ENCODE measurements at regions not wholly inside any gene's neighbourhood (a gene's known extent, or its start where the extent isn't known, plus 50 kb on each side); places are given as distances from the start of the nearest gene placed in this dataset.
"Not testable (repeated sequence)": the region's sequence is repeated elsewhere in the genome, so short reads cannot be mapped to it uniquely, and the experiment has no call there.

DNA sequence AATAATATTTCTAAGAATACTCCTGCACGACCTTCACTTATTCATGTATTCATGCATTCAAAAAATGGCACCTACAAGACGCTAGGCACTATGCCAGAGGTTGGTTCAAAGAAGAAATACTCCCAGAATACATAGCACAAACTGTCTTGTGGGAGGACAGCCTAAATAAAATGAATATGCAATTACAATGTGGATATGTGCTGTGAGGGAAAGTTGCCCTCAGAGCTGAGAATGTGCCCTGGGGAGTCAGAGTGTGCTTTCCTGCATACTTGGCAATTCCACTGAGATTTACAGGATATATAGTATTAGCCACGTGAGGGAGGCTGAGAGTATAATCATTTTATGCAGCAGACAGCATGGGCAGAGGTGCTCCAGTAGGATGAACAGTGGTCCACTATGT is 872.9 kb downstream of the GRID1 start:
- intact Hi-C loops (cut with micrococcal nuclease) = no loop called here
- Mint-ChIP-seq H3K9me3 (no peaks in the 10 kb centered on the region), H3K27ac (no peak overlapping the region), H3K4me3 (no peak overlapping the region), H3K27me3 (ENCODE audit: low read depth) (no peaks in the 10 kb centered on the region), H3K4me1 (ENCODE audit: low read depth) (no peaks in the 10 kb centered on the region), H3K36me3 (ENCODE audit: low read depth) (no peaks in the 10 kb centered on the region)
- DNase-seq = no peak
- CTCF ChIA-PET = no interaction called here

DNA sequence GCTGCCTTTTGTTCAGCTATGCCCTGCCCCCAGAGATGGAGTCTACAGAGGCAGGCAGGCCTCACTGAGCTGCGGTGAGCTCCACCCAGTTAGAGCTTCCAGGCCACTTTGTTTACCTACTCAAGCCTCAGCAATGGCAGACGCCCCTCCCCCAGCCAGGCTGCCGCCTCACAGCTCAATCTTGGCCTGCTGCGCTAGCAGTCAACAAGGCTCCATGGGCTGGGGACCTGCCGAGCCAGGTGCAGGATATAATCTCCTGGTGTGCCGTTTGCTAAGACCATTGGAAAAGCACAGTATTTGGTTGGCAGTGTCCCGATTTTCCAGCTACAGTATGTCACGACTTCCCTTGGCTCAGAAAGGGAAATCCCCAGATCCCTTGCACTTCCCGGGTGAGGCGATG is 862.0 kb downstream of the GRID1 start:
- H3K4me3 Mint-ChIP-seq; DNase-seq; H3K4me1 Mint-ChIP-seq (ENCODE audit: low read depth); H3K9me3 Mint-ChIP-seq; H3K27ac Mint-ChIP-seq; H3K36me3 Mint-ChIP-seq (ENCODE audit: low read depth); CTCF ChIA-PET; intact Hi-C loops (cut with micrococcal nuclease): not testable (repeated sequence)
- peaks cover 25% of the 10 kb centered on the region for H3K27me3 Mint-ChIP-seq (ENCODE audit: low read depth)

DNA sequence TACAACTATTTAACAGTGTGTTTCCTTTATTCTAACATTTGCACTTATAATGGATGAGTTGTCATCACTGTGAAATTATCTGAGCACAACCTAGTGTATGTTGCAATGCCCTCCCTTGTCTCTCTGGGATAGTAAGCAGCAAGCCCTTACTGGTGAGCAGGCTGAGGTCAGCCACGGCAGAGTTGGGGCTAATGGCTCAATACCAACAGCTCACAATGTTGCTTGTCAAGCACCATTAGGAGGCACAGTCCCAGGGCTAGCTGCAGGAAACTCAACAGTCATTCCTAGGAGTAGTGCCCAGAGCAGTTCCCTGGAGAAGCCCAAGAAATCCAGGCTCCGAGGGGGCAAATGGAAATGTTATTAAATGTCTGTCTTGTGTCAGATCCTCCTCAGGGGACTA is 858.4 kb downstream of the GRID1 start:
- DNase-seq = no peak
- Mint-ChIP-seq H3K4me3 (no peak overlapping the region), H3K36me3 (ENCODE audit: low read depth) (no peaks in the 10 kb centered on the region), H3K9me3 (no peaks in the 10 kb centered on the region), H3K4me1 (ENCODE audit: low read depth) (no peaks in the 10 kb centered on the region), H3K27ac (no peak overlapping the region), H3K27me3 (ENCODE audit: low read depth) (peaks cover 26% of the 10 kb centered on the region)
- CTCF ChIA-PET = no interaction called here
- intact Hi-C loops (cut with micrococcal nuclease) = no loop called here

DNA sequence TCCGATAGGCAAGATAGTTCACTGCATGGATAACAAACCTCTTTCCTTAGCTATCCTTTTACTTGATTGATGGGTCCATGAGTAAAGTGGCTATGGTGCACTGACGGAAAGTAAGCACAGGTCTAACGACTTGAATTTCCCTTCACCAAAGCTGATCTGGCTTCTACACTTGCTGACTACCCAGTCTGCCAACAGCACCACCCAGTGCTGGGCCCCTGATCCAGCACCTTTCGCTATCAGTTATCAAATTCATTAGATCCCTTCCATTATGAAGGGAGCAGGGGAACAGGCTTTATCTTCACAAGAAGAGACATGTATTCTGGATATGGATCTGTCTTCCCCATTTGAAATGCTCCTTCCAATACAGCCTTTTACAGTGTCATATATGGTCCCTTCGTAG is 855.9 kb downstream of the GRID1 start:
- H3K27me3 Mint-ChIP-seq (ENCODE audit: low read depth) = peaks cover 16% of the 10 kb centered on the region
- CTCF ChIA-PET = no interaction called here

DNA sequence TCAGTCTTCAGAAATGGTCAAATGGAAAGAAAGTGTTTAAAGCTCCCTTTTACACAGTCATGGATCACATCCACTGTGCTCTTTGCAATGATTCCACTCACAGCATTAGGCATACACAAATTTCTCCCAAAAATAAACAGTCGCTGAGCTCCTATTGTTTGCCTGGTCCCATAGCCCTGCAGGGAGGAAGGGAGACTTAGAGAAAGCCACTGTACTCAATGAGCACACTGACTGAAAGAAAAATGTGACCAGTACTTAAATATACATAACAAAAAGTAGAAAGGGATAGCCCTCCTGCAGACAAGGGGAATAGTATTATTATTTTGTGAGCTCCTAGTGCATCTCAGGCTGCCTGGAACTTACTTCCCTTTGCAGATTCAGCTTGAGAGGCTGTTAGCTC is 853.2 kb downstream of the GRID1 start:
- Mint-ChIP-seq H3K27ac (no peak overlapping the region), H3K4me3 (no peak overlapping the region), H3K4me1 (ENCODE audit: low read depth) (no peaks in the 10 kb centered on the region), H3K36me3 (ENCODE audit: low read depth) (no peaks in the 10 kb centered on the region), H3K27me3 (ENCODE audit: low read depth) (peaks cover 14% of the 10 kb centered on the region), H3K9me3 (peaks cover 1% of the 10 kb centered on the region)
- CTCF ChIA-PET = no interaction called here
- intact Hi-C loops (cut with micrococcal nuclease) = no loop called here
- DNase-seq = no peak

More for the DNA sequence above, 855.9 kb downstream of the GRID1 start:
- Mint-ChIP-seq H3K27ac (no peak overlapping the region), H3K4me1 (ENCODE audit: low read depth) (no peaks in the 10 kb centered on the region), H3K36me3 (ENCODE audit: low read depth) (no peaks in the 10 kb centered on the region), H3K4me3 (no peak overlapping the region), H3K9me3 (no peaks in the 10 kb centered on the region)
- intact Hi-C loops (cut with micrococcal nuclease) = no loop called here
- DNase-seq = no peak

DNA sequence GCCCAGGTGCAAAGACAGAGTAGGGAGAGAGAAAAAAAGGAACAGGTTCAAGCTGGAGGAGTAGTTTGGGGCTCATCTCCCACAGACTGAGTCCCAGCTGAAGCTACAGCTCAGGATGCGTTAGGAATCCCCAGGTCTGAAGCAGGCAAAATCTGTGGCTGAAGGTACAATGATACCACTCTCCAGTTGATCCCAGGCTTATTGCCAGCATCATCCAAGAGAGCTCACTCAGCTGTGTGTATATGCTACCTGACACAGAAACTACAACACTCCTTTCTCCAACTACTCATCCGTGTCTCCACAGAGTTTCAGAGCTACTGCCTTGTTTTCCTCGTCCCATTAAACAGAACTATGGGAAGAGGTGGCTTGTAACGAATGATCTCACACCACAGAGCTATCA is 851.3 kb downstream of the GRID1 start:
- H3K9me3 Mint-ChIP-seq = peaks cover 3% of the 10 kb centered on the region
- H3K27ac Mint-ChIP-seq = no peak overlapping the region
- intact Hi-C loops (cut with micrococcal nuclease) = no loop called here
- CTCF ChIA-PET = no interaction called here
- H3K4me1 Mint-ChIP-seq (ENCODE audit: low read depth) = no peaks in the 10 kb centered on the region
- H3K36me3 Mint-ChIP-seq (ENCODE audit: low read depth) = no peaks in the 10 kb centered on the region
- no peak for DNase-seq
- H3K27me3 Mint-ChIP-seq (ENCODE audit: low read depth) = peaks cover 10% of the 10 kb centered on the region
- H3K4me3 Mint-ChIP-seq = no peak overlapping the region

DNA sequence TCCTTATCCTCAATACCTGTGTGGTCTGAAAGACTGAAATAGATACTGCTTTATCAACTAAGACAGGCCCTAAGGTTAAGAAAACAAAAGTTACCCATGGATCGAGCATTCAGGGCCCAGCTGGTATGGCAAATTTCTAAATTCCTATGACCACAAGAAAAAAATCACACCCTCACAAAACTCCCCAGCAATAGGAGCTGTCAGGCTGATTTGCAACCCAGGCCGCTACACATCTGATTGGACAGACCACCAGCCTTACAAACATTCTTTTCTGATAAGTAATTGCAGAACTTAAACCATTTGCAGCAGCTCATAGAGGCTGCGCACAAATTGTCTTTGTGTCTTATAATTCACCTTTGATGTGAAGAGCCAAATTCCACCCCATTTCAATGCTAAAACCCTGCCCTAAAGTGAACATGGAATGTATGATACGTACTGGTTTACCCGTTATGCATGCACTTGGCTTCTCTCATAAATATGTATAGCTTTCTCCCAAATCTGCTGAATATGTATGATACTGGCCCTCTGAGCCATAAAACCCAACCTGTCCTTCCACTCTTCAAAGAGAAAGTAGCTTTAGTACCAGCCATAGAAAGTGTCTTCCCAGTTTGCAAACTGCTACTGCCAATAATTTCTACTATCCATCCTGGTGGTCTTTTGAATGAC is 842.5 kb downstream of the GRID1 start:
- H3K9me3 Mint-ChIP-seq = peaks cover 6% of the 10 kb centered on the region

DNA sequence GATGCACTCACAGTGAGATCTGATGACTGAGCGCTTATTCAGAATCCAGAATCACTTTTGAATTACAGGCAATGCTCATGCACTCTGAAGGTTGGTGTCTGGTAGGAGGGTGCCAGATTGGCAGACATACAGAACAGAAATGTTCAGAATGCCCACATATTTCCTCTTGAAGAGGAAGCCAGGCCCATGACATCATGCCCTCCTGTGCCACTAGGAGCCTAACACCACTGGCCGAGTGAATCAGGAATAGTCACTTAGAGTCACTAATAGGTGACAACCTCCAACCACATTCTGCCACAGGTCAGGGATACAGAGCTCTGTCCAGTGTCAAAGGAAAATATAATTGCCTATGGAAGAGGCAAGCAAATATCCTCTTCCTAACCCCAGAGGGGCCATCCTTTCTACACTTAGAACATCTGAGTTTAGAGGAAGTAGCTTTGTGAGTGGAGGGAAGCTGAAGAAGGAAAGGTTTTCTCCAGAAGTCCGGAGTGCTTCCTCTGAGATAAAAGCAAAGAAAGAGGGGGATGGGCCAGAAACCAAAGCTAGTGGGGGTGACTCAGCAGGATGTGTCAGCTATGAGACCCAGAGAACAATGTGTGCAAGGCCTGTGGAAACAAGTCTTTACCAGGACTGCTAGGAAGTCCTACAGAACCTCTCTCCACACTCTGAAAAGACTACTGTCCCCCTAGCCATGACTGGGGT is 838.8 kb downstream of the GRID1 start:
- Mint-ChIP-seq H3K27ac (no peak overlapping the region), H3K4me1 (ENCODE audit: low read depth) (no peaks in the 10 kb centered on the region), H3K9me3 (peaks cover 6% of the 10 kb centered on the region), H3K27me3 (ENCODE audit: low read depth) (peaks cover 11% of the 10 kb centered on the region), H3K36me3 (ENCODE audit: low read depth) (no peaks in the 10 kb centered on the region), H3K4me3 (no peak overlapping the region)
- CTCF ChIA-PET = no interaction called here
- DNase-seq = peak; percentile 5
- intact Hi-C loops (cut with micrococcal nuclease) = no loop called here

More for the DNA sequence above, 842.5 kb downstream of the GRID1 start:
- Mint-ChIP-seq H3K27ac (no peak overlapping the region), H3K4me1 (ENCODE audit: low read depth) (no peaks in the 10 kb centered on the region), H3K36me3 (ENCODE audit: low read depth) (no peaks in the 10 kb centered on the region), H3K27me3 (ENCODE audit: low read depth) (peaks cover 16% of the 10 kb centered on the region), H3K4me3 (no peak overlapping the region)
- intact Hi-C loops (cut with micrococcal nuclease) = no loop called here
- no peak for DNase-seq
- CTCF ChIA-PET = no interaction called here

DNA sequence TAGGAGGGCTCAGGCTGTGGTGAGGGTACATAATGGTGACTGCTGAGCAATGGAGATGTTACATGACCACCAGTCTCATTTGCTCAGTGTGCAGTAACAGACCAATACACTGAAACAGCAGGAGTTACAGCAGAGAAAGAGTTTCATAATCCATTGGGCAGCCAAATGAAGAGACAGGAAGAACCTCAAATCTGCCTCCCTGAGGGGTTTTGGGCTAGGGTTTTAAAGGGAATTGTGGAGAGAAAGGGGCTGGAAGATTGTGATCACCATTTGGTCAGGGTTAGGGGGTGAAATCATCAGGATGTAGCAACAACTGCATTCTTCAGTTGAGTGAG is 838.3 kb downstream of the GRID1 start:
- Mint-ChIP-seq H3K9me3 (peaks cover 6% of the 10 kb centered on the region), H3K27ac (no peak overlapping the region), H3K4me1 (ENCODE audit: low read depth) (no peaks in the 10 kb centered on the region), H3K36me3 (ENCODE audit: low read depth) (no peaks in the 10 kb centered on the region), H3K4me3 (no peak overlapping the region), H3K27me3 (ENCODE audit: low read depth) (peaks cover 10% of the 10 kb centered on the region)
- intact Hi-C loops (cut with micrococcal nuclease) = no loop called here
- DNase-seq = no peak
- CTCF ChIA-PET = no interaction called here

DNA sequence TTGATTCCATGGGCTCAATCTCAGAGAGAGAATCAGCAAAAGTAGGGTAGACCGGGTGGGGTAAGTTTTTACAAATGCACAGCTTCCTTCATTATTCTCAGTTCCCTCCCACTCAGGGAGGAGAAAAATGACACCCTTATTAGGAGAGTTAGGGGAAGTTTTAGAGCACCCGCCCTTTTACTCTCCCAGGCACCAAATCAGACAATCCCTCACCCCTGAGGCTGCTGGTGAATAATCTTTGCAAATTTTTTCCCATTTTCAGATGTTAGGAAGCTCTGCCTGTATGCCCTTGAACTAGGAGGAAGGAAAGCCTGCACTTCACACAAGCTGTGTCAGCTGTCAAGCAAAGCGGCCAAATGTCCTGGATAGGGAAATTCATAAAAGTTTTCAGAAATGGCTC is 834.9 kb downstream of the GRID1 start:
- intact Hi-C loops (cut with micrococcal nuclease) = no loop called here
- CTCF ChIA-PET = no interaction called here
- H3K27me3 Mint-ChIP-seq (ENCODE audit: low read depth) = peaks cover 2% of the 10 kb centered on the region
- H3K9me3 Mint-ChIP-seq = peaks cover 9% of the 10 kb centered on the region
- no peaks in the 10 kb centered on the region for H3K4me1 Mint-ChIP-seq (ENCODE audit: low read depth)
- H3K27ac Mint-ChIP-seq = no peak overlapping the region
- H3K4me3 Mint-ChIP-seq = no peak overlapping the region
- no peaks in the 10 kb centered on the region for H3K36me3 Mint-ChIP-seq (ENCODE audit: low read depth)
- DNase-seq = no peak

DNA sequence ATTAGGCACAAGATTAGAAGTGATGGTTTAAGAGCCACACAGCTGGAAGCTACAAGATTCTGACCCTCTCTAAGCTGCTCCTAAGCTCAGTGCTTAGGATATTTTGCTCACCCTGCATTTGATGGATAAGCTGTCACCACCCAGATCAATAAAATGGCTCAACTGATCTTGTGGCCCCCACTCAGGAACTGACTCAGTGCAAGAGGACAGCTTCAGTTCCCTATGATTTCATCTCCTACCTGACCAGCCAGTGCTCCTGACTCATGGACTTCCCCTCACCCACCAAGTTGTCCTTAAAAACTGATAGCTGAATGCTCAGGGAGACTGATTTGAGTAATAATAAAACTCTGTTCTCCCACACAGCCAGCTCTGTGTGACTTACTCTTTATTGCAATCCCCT is 833.8 kb downstream of the GRID1 start:
- DNase-seq = no peak
- peaks cover 10% of the 10 kb centered on the region for H3K9me3 Mint-ChIP-seq
- no peaks in the 10 kb centered on the region for H3K36me3 Mint-ChIP-seq (ENCODE audit: low read depth)
- intact Hi-C loops (cut with micrococcal nuclease) = no loop called here
- CTCF ChIA-PET = no interaction called here
- H3K4me1 Mint-ChIP-seq (ENCODE audit: low read depth) = no peaks in the 10 kb centered on the region
- H3K4me3 Mint-ChIP-seq = no peak overlapping the region
- H3K27me3 Mint-ChIP-seq (ENCODE audit: low read depth) = no peaks in the 10 kb centered on the region
- no peak overlapping the region for H3K27ac Mint-ChIP-seq

DNA sequence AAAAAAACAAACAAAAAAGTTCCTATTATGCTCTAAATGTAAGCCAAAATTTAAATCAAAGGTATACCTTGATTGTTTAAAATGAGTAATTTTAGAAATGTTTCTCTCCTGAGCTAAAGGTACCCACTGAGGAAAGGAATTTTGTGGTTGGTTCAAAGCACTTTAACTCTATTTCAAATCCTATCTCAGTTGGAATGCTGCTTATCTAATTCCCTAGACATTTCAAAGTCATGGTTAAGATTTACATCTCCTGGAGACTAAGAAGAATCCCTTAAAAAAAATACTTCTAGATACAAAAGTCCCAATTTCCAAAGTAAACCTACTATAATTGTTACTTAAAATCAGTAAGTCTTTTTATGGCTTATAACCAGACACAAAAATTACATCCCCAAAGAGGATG is 830.7 kb downstream of the GRID1 start:
- no peak for DNase-seq
- Mint-ChIP-seq H3K36me3 (ENCODE audit: low read depth) (no peaks in the 10 kb centered on the region), H3K4me1 (ENCODE audit: low read depth) (no peaks in the 10 kb centered on the region)

DNA sequence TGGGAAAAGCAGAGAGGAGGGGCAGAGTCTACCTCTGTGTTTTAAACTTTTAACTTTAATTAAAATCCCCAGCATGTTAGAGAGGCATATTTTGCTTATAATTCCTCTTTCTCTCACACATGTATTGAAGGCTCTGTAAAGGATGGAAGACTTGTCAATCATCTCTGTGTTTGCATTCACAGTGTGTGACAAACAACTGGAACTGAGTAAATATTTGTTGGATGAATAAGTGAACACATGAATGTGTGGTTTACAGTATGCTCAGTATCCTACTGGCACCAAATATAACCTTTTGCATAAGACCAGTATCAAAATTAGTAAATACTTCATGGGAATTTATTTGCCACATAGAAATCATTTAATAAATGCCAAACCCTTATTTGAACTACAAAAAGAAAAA is 829.0 kb downstream of the GRID1 start:
- H3K36me3 Mint-ChIP-seq (ENCODE audit: low read depth) = no peaks in the 10 kb centered on the region
- no peaks in the 10 kb centered on the region for H3K4me1 Mint-ChIP-seq (ENCODE audit: low read depth)
- DNase-seq = no peak
- H3K9me3 Mint-ChIP-seq = peaks cover 4% of the 10 kb centered on the region
- H3K27ac Mint-ChIP-seq = no peak overlapping the region
- CTCF ChIA-PET = no interaction called here
- intact Hi-C loops (cut with micrococcal nuclease) = no loop called here
- H3K27me3 Mint-ChIP-seq (ENCODE audit: low read depth) = peaks cover 5% of the 10 kb centered on the region
- no peak overlapping the region for H3K4me3 Mint-ChIP-seq

More for the DNA sequence above, 830.7 kb downstream of the GRID1 start:
- intact Hi-C loops (cut with micrococcal nuclease) = no loop called here
- CTCF ChIA-PET = no interaction called here
- Mint-ChIP-seq H3K9me3 (peaks cover 4% of the 10 kb centered on the region), H3K4me3 (no peak overlapping the region), H3K27ac (no peak overlapping the region), H3K27me3 (ENCODE audit: low read depth) (peaks cover 5% of the 10 kb centered on the region)
